Ureter (tissue), 1 donor: ENCODE measurements at regions not wholly inside any gene's neighbourhood (a gene's known extent, or its start where the extent isn't known, plus 50 kb on each side); places are given as distances from the start of the nearest gene placed in this dataset.
"Not testable (repeated sequence)": the region's sequence is repeated elsewhere in the genome, so short reads cannot be mapped to it uniquely, and the experiment has no call there.

Experiments used
- DNase-seq: peaks from one replicate; pipeline ENCODE4 v3.0.0-alpha.2; 2020; ENCODE audit warnings: low spot score
- donor health status: DM: yes; HTN: yes; CAD: no.

GRCh38 chr2:185384822-185385560, 353.6 kb upstream of the FSIP2 start:
- DNase-seq = no peak

GRCh38 chr2:185388226-185388625, 350.4 kb upstream of the FSIP2 start:
- DNase-seq = no peak

- DNase-seq = no peak
Observed at GRCh38 chr2:185391543-185391942, 347.1 kb upstream of the FSIP2 start.

GRCh38 chr2:185393091-185393490, 345.5 kb upstream of the FSIP2 start:
- no peak for DNase-seq

GRCh38 chr2:185402474-185402873, 336.1 kb upstream of the FSIP2 start:
- DNase-seq = no peak

- DNase-seq = no peak
Observed at GRCh38 chr2:185404578-185404977, 334.0 kb upstream of the FSIP2 start.

- no peak for DNase-seq
Observed at GRCh38 chr2:185417111-185417510, 321.5 kb upstream of the FSIP2 start.

- DNase-seq = no peak
Observed at GRCh38 chr2:185417688-185418087, 320.9 kb upstream of the FSIP2 start.

- not testable (repeated sequence) for DNase-seq
Observed at GRCh38 chr2:185424958-185425629, 313.5 kb upstream of the FSIP2 start.

- no peak for DNase-seq
Observed at GRCh38 chr2:185428000-185428399, 310.6 kb upstream of the FSIP2 start.

- DNase-seq = no peak
Observed at GRCh38 chr2:185433824-185434223, 304.8 kb upstream of the FSIP2 start.

GRCh38 chr2:185436787-185437372, 301.7 kb upstream of the FSIP2 start:
- DNase-seq = no peak

GRCh38 chr2:185441486-185442005, 297.1 kb upstream of the FSIP2 start:
- no peak for DNase-seq

- no peak for DNase-seq
Observed at GRCh38 chr2:185456517-185456916, 282.1 kb upstream of the FSIP2 start.

GRCh38 chr2:185463481-185463880, 275.1 kb upstream of the FSIP2 start:
- no peak for DNase-seq

GRCh38 chr2:185466915-185467314, 271.7 kb upstream of the FSIP2 start:
- DNase-seq = no peak

GRCh38 chr2:185471441-185471840, 267.2 kb upstream of the FSIP2 start:
- no peak for DNase-seq

GRCh38 chr2:185472574-185472973, 266.0 kb upstream of the FSIP2 start:
- no peak for DNase-seq

GRCh38 chr2:185473838-185474237, 264.8 kb upstream of the FSIP2 start:
- DNase-seq = no peak

GRCh38 chr2:185475914-185476313, 262.7 kb upstream of the FSIP2 start:
- no peak for DNase-seq

- no peak for DNase-seq
Observed at GRCh38 chr2:185477452-185477851, 261.2 kb upstream of the FSIP2 start.

- DNase-seq = no peak
Observed at GRCh38 chr2:185484602-185485001, 254.0 kb upstream of the FSIP2 start.

GRCh38 chr2:185502351-185502750, 236.3 kb upstream of the FSIP2 start:
- DNase-seq = no peak
